ENCODE measurements at regions not wholly inside any gene's neighbourhood (a gene's known extent, or its start where the extent isn't known, plus 50 kb on each side); places are given as distances from the start of the nearest gene placed in this dataset.

DNA sequence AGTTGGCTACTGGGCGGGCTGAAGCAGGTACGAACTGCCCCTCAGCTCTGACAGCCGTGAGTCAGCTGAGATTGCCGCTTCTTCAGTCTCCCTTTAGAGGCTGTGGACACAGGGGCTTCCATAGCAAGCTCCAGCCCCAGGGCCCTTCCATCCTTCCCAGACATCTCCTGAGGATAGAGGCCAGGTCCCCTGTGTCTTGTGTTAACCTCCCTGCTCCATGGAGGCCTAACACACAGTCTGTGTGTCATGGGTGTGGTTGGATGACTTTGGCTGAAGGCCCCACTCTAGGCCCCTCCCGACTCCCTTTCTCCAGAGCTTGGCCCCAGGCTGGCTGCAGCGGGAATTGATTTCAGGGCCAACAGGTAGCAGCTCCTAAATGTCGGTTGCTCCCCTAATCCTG is 116.1 kb upstream of the TLE3 start:
- no peak for DNase-seq (ENCODE audit: low read depth in 1 of 2, low spot score in 1 of 2)

GRCh38 chr15:70212963-70213315 is 115.2 kb upstream of the TLE3 start:
- no peak for DNase-seq (ENCODE audit: low read depth in 1 of 2, low spot score in 1 of 2)

GRCh38 chr15:70212286-70212962 is 114.7 kb upstream of the TLE3 start:
- no peak for DNase-seq (ENCODE audit: low read depth in 1 of 2, low spot score in 1 of 2)

GRCh38 chr15:70210528-70210927 is 112.8 kb upstream of the TLE3 start:
- no peak for DNase-seq (ENCODE audit: low read depth in 1 of 2, low spot score in 1 of 2)

- DNase-seq (ENCODE audit: low read depth in 1 of 2, low spot score in 1 of 2) = no peak
Measured at GRCh38 chr15:70210076-70210475, 112.4 kb upstream of the TLE3 start.

DNA sequence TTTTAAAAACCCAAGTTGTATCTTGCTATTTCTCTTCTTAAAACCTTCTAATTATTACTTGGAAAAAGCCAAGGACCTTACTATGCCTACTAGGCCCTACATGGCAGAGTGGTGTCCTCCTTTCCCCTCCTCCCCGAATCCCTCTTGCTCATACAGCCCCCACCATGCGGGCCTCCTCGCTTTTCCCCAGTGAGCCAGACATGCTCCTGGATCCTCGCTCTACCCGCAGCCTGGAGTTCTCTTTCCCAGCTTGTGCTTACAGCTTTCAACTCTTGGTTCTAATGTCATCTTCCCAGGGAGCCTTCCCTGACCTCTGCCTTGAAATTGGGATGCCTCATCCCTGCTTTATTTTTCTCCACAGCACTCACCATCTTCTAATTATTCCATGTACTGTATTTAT is 111.8 kb upstream of the TLE3 start:
- DNase-seq (ENCODE audit: low read depth in 1 of 2, low spot score in 1 of 2) = no peak

DNA sequence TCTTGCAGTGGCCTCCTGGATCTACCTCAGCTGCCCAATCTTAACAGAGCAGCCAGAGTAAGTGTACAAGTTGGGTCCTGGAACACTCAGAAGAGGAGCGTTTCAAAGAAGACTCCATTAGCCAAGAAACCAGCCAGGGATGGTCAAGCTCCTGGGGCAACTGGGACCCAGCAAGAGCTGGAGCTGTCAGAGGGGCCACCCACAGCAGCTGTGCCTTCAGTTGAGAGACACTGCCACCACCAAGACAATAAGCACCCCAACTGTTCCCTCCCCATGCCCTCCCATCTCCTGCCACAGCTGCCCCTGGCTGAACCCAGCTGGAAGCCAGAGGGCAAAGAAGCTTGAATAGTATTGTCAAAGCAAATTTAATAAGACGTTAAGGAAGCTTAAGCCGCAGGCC is 110.6 kb upstream of the TLE3 start:
- no peak for DNase-seq (ENCODE audit: low read depth in 1 of 2, low spot score in 1 of 2)

DNA sequence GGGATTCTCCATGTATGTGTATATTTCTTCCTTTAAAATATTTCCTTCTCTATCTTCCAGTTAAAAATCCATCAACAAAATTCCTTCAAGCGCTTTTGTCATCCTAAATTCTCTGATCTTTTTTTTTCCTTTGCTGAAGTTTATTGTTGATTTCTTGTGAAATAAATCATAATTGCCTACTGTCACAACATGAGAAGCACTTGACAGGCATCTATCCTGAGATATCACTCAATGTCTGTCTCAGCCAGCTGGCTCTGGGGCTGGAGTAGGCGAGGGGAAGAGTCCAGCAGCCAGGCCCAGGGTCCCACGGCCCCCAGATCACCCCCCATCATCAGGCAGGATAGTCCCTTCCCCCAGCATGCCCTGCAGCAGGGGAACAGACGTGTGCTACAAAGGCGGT is 109.0 kb upstream of the TLE3 start:
- DNase-seq (ENCODE audit: low read depth in 1 of 2, low spot score in 1 of 2) = no peak

- no peak for DNase-seq (ENCODE audit: low read depth in 1 of 2, low spot score in 1 of 2)
Measured at GRCh38 chr15:70204652-70205051, 106.9 kb upstream of the TLE3 start.

GRCh38 chr15:70203981-70204560 is 106.4 kb upstream of the TLE3 start:
- DNase-seq (ENCODE audit: low read depth in 1 of 2, low spot score in 1 of 2) = no peak

DNA sequence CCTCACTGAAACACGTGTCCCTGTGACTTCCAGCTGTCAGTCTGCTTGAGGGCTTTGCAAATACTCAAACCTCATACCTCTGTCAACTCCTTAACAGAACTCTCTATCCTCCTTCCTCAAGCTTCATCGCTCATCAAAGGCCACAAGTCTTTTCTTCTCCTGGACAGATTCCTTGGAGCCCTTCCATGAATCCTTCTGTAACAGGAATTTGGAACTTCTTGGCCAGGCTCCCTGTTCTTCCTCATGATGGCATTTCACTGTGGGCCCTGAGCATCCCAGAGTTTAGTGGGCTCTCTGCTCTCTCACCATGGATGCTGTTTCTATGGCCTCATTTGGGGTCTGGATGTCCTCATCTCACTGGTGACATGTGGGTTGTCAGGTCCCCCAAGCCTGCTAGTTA is 105.0 kb upstream of the TLE3 start:
- DNase-seq (ENCODE audit: low read depth in 1 of 2, low spot score in 1 of 2) = no peak

DNA sequence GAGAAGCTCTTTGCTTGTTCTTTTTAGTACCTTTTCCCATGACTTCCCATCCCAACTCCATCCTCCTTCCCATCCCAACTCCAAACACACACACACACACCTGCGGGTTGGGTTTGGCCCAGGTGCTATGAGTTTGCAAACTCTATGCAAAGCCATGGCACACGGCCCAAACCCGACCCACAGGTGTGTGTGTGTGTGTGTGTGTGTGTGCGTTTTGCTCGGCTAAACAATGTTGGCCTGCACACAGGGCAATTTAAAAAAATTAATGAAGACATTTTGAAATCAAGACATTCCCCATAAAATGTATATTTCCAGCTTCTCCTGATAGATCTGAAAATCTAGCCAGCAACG is 103.7 kb upstream of the TLE3 start:
- DNase-seq (ENCODE audit: low read depth in 1 of 2, low spot score in 1 of 2) = no peak

- DNase-seq (ENCODE audit: low read depth in 1 of 2, low spot score in 1 of 2) = no peak
Measured at GRCh38 chr15:70200511-70201424, 103.1 kb upstream of the TLE3 start.

DNA sequence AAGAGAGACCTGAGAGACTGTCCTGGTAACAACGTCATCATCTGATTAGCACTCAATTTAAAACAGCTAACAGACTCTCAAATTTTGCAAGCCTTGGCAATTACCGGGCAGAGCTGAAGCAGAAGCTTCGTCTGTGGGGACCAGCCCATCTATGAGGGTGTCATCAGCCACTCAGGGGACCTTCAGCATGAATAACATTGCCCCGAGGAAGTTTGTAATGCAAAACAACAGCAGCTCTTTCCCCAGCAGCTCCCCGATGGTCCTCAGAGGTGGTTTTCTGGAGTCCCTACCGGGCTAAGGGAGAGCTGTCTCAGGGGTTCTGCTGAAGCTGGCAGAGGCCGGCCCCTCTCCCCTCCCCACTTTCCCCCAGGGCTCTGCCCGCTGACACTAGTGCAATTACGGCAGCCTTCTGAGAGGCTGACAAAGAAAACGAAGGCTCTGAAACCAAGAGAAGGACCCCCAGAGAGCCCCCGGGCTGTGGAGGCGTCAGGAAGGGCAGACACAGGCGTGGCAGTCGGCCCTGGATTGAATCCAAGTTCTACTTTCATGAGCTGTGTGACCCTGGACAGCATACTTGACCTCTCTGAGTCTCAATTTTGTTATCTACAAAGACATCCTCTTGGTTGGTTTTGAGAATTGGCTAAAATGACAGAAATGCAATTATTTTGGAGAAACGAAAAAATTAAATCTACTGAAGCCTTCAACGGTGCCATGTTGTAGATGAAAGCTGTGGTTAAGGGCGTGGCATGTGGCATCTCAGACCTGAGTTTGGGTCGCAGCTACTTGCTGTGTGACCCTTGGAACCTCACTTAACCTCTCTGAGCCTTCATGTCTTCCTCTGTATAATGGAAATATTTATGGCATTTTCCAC is 102.1 kb upstream of the TLE3 start:
- no peak for DNase-seq (ENCODE audit: low read depth in 1 of 2, low spot score in 1 of 2)

GRCh38 chr15:70199124-70199482 is 101.4 kb upstream of the TLE3 start:
- DNase-seq (ENCODE audit: low read depth in 1 of 2, low spot score in 1 of 2) = no peak

GRCh38 chr15:70198441-70199123 is 100.9 kb upstream of the TLE3 start:
- DNase-seq (ENCODE audit: low read depth in 1 of 2, low spot score in 1 of 2) = no peak

- no peak for DNase-seq (ENCODE audit: low read depth in 1 of 2, low spot score in 1 of 2)
Measured at GRCh38 chr15:70197945-70198361, 100.2 kb upstream of the TLE3 start.

DNA sequence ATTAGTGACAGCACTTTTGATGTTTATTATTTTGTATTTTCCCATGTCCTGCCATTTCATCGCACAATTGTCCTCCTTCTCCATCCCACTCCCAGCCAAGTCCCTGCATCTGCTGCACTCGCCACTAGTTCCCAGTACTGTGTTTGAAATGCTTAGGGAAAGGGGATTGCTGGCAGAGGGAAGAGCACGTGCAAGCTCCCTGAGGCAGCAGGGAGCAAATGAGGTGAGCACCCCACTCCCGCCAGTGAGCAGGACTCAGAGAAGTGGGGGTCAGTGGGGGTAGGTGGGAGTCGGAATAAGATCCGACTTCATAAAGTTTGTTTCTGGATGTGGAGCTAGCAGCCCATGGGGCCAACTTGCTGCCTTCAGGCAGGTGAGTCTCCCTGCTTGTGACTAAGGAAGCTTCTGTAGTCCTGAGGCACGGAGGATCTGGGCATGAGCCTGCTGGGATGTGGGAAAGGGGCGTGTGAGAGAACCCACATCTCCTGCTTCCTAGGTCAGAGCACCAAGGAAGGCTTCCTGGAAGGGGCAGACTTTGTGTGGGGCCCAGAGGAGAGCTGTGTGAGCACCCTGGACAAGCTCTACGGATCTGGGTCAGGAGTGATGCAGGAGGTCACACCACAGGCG is 99.7 kb upstream of the TLE3 start:
- DNase-seq (ENCODE audit: low read depth in 1 of 2, low spot score in 1 of 2) = no peak

GRCh38 chr15:70196372-70197316 is 98.9 kb upstream of the TLE3 start:
- peak; percentile 4 to 10 for DNase-seq (ENCODE audit: low read depth in 1 of 2, low spot score in 1 of 2)
